GM12878 (cell line): ENCODE measurements at regions not wholly inside any gene's neighbourhood (a gene's known extent, or its start where the extent isn't known, plus 50 kb on each side); places are given as distances from the start of the nearest gene placed in this dataset.

Source experiments
- ATAC-seq: fragments of 200-7000 bp; cut with Tn5 transposase; 3 replicates; pipeline ENCODE4 v1.9.1; 2020; ENCODE audit warnings: mild to moderate bottlenecking, moderate library complexity
- BruUV-seq: library from RNA; stranded (reverse); fragments of 400-500 nt; replicated peaks from 2 replicates; lab custom pipeline; 2021; lab: Mats Ljungman, UMichigan
- CTCF ChIA-PET: fragments of 300-600 bp; sonication (Branson Sonifier 250); formaldehyde crosslinking; extraction: SDS; loops from one replicate; lab custom pipeline; 2021; ENCODE audit warnings: inconsistent platforms; lab: Yijun Ruan, JAX
- POLR2A ChIA-PET: fragments of 350-600 bp; formaldehyde crosslinking; extraction: SDS; loops from one replicate; lab custom pipeline; 2021; ENCODE audit warnings: inconsistent platforms; lab: Charles Lee
- RAD21 ChIA-PET: fragments of 300-600 bp; sonication (Branson Sonifier 250); formaldehyde crosslinking; loops from one replicate; lab custom pipeline; 2023; ENCODE audit warnings: antibody characterized with exemption; ENCODE audit not compliant: unreplicated experiment; lab: Charles Lee
- SMC1A ChIA-PET: fragments of 300-600 bp; sonication (Branson Sonifier 250); formaldehyde crosslinking; loops from one replicate; lab custom pipeline; 2023; ENCODE audit not compliant: unreplicated experiment, uncharacterized antibody; lab: Charles Lee
- DNase-seq: peaks from one replicate; pipeline ENCODE4 v3.0.0-alpha.2; 2011; ENCODE audit warnings: low read depth, low spot score
- FAIRE-seq: peaks from 3 replicates; lab custom pipeline; 2011; peaks lifted over from hg19 to GRCh38; lab: Jason Lieb, UNC
- H2AFZ ChIP-seq: 2 replicates; pipeline ENCODE4 v1.6.0; 2011; ENCODE audit warnings: low read depth, low read length, control low read depth; ENCODE audit not compliant: control insufficient read depth
- H3K27ac ChIP-seq: 2 replicates; pipeline ENCODE4 v1.5.1; 2011; ENCODE audit warnings: control low read depth; ENCODE audit not compliant: control insufficient read depth, insufficient read depth
- H3K27me3 ChIP-seq, 2 experiments: replicated peaks in 1 of 2; 2 replicates each; pipeline versions ENCODE4 v1.6.0 to v1.6.1; 2011; ENCODE audit warnings: low read length in 1 of 2; ENCODE audit not compliant: control insufficient read depth in 2 of 2, insufficient read depth in 2 of 2
- H3K36me3 ChIP-seq, 2 experiments: 2 replicates each; pipeline ENCODE4 v1.5.1; 2011; ENCODE audit warnings: low read length in 1 of 2; ENCODE audit not compliant: control insufficient read depth in 2 of 2, insufficient read depth in 2 of 2
- H3K4me1 ChIP-seq: 2 replicates; pipeline ENCODE4 v1.6.1; 2011; ENCODE audit warnings: mild to moderate bottlenecking, low read length, moderate library complexity, mixed read lengths; ENCODE audit not compliant: control insufficient read depth, insufficient read depth
- H3K4me2 ChIP-seq: 2 replicates; pipeline ENCODE4 v1.6.0; 2011; ENCODE audit warnings: control low read depth; ENCODE audit not compliant: control insufficient read depth, insufficient read depth
- H3K4me3 ChIP-seq: fragments of 200-600 bp; sonication (generic); 2 replicates; pipeline ENCODE4 v1.5.1; 2016
- H3K79me2 ChIP-seq: 2 replicates; pipeline ENCODE4 v1.6.0; 2011; ENCODE audit warnings: low read length; ENCODE audit not compliant: control insufficient read depth, insufficient read depth
- H3K9ac ChIP-seq: 2 replicates; pipeline ENCODE4 v1.8.0; 2011; ENCODE audit warnings: low read length, control low read depth, mixed read lengths; ENCODE audit not compliant: control insufficient read depth, insufficient read depth
- H3K9me3 ChIP-seq: replicated peaks from 3 replicates; pipeline ENCODE4 v1.5.1; 2011; ENCODE audit warnings: mild to moderate bottlenecking, low read length; ENCODE audit not compliant: control insufficient read depth, insufficient read depth
- H4K20me1 ChIP-seq: 2 replicates; pipeline ENCODE4 v1.6.0; 2011; ENCODE audit not compliant: control insufficient read depth, insufficient read depth
- BMI1 ChIP-seq: fragments of 450-650 bp; IDR thresholded peaks from 2 replicates; pipeline ENCODE4 v1.6.1; 2016; ENCODE audit warnings: mild to moderate bottlenecking, moderate library complexity, borderline replicate concordance
- CBX3 ChIP-seq: fragments of 200-600 bp; sonication (generic); IDR thresholded peaks from 2 replicates; pipeline ENCODE4 v1.6.1; 2016; ENCODE audit warnings: low read depth, borderline replicate concordance
- CEBPB ChIP-seq, 2 experiments: fragments of 150-350 bp in 1 of 2; IDR thresholded peaks; 2 replicates each; pipeline ENCODE4 v1.6.1; 2012 to 2014; ENCODE audit warnings: low read depth in 2 of 2, low read length in 2 of 2, borderline replicate concordance in 1 of 2, inconsistent platforms in 1 of 2
- NFXL1 ChIP-seq: fragments of 450-650 bp; IDR thresholded peaks from 2 replicates; pipeline ENCODE4 v1.6.1; 2017; ENCODE audit warnings: antibody characterized with exemption, mild to moderate bottlenecking, borderline replicate concordance
- PAX5 ChIP-seq: IDR thresholded peaks from 2 replicates; pipeline ENCODE4 v1.6.1; 2011; ENCODE audit warnings: low read depth, low read length, borderline replicate concordance
- STAT1 ChIP-seq: fragments of 450-650 bp; conservative IDR thresholded peaks from 2 replicates; pipeline ENCODE4 v1.6.1; 2014; ENCODE audit warnings: antibody characterized with exemption, mild to moderate bottlenecking
- TCF12 ChIP-seq: IDR thresholded peaks from 2 replicates; pipeline ENCODE4 v1.6.1; 2011; ENCODE audit warnings: low read depth, mild to moderate bottlenecking, low read length
- TCF7 ChIP-seq: IDR thresholded peaks from 2 replicates; pipeline ENCODE4 v1.6.1; 2014; ENCODE audit warnings: antibody characterized with exemption, borderline replicate concordance
- ZBED1 ChIP-seq: IDR thresholded peaks from 2 replicates; pipeline ENCODE4 v1.6.1; 2016; ENCODE audit warnings: borderline replicate concordance
- ZNF24 ChIP-seq: fragments of 450-650 bp; IDR thresholded peaks from 2 replicates; pipeline ENCODE4 v1.6.1; 2017; ENCODE audit warnings: antibody characterized with exemption, mild to moderate bottlenecking
- WGBS: methylation state at CpG from one replicate; pipeline ENCODE4 v1.1.6; 2016; ENCODE audit warnings: low lambda C conversion rate; ENCODE audit not compliant: insufficient replicate concordance, insufficient coverage; ENCODE audit errors: missing lambda C conversion rate; 5-methylcytosine and 5-hydroxymethylcytosine counted together
- in situ Hi-C: fragments of 300-500 bp; cut with MboI; formaldehyde crosslinking; loops from 9 replicates; pipeline ENCODE4 v1.14.3; 2018; ENCODE audit warnings: mixed read lengths
- intact Hi-C: fragments of 100-400 bp; cut with micrococcal nuclease; formaldehyde crosslinking; loops from one replicate; pipeline ENCODE4 v1.14.2; 2022; ENCODE audit not compliant: unreplicated experiment
- TF ChIP-seq, protein P1 (sequence below): fragments of 150-350 bp; IDR thresholded peaks from 2 replicates; pipeline ENCODE4 v1.6.1; 2014; ENCODE audit warnings: mild to moderate bottlenecking, low read depth, low read length
- TF ChIP-seq, protein P2 (sequence below): fragments of 150-350 bp; IDR thresholded peaks from 2 replicates; pipeline ENCODE4 v1.6.1; 2016; ENCODE audit warnings: low read depth, low read length

DNA sequence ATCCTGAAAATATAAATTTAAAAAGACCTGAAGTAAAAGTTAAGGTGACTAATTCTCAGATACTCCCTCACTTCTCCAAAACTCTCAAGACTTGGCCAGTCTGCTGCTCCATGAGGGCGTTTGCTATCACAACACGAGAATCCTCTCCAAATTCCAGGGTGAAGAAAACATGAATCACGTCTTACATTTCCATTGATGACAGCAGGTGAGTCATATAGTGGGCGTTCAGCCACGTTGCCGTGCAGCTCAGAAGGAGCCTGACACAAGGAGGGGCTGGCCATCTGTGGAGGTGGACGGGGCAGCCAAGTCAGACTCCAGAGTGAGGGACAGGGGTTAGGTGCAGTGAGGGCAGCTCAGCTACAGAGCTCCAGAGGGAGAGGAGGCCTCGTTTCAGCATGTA is 555.1 kb upstream of the ADAMTS16 start:
- Histone ChIP-seq H3K9ac (no peak overlapping the region), H3K27ac (no peak overlapping the region), H3K4me2 (no peak overlapping the region), H3K27me3 (no peaks in the 10 kb centered on the region), H3K4me1 (no peaks in the 10 kb centered on the region), H2AFZ (no peak overlapping the region), H3K79me2 (no peaks in the 10 kb centered on the region), H3K4me3 (no peak overlapping the region), H3K9me3 (no peaks in the 10 kb centered on the region; the same call in 2 of the 3 replicates), H4K20me1 (no peaks in the 10 kb centered on the region)
- in situ Hi-C loops, result no loop called here
- BruUV-seq, result no TSS peak
- ATAC-seq, result no peak
- FAIRE-seq, result no peak
- 8% methylated on average over 8 of the region's 8 CpGs for WGBS
- RAD21 ChIA-PET, result no interaction called here
- DNase-seq, result no peak
- SMC1A ChIA-PET, result no interaction called here
- POLR2A ChIA-PET, result no interaction called here
- TF ChIP-seq TCF12 (no peak), BMI1 (no peak), TCF7 (no peak), PAX5 (no peak)
- TF ChIP-seq, protein P1, sequence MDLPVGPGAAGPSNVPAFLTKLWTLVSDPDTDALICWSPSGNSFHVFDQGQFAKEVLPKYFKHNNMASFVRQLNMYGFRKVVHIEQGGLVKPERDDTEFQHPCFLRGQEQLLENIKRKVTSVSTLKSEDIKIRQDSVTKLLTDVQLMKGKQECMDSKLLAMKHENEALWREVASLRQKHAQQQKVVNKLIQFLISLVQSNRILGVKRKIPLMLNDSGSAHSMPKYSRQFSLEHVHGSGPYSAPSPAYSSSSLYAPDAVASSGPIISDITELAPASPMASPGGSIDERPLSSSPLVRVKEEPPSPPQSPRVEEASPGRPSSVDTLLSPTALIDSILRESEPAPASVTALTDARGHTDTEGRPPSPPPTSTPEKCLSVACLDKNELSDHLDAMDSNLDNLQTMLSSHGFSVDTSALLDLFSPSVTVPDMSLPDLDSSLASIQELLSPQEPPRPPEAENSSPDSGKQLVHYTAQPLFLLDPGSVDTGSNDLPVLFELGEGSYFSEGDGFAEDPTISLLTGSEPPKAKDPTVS, result no peak
- TF ChIP-seq, all 136 proteins: peak for 0
- H3K36me3 ChIP-seq, result no peaks in the 10 kb centered on the region
- intact Hi-C loops, result no loop called here
- CTCF ChIA-PET, result no interaction called here

DNA sequence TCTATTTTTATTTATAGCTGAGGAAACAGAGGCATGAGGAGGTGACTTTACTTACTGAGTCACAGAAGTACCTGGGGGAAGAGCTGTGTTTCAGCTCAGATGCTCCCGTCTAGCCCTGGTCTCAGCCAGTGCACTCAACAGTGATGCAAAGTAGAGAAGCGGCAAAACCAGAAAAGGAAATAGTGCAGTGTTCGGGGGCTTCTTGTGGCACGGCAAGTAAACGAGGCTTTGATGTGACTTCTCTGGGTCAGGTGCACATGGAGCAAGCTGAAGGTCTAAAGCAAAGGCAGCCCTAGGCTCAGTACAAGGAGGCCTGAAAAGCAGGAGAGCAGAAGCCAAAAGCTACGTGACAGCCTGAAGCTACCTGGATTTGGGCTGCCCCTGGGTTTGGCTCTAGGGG is 526.7 kb upstream of the ADAMTS16 start:
- H3K9me3 ChIP-seq, result no peaks in the 10 kb centered on the region
- H3K4me1 ChIP-seq, result no peaks in the 10 kb centered on the region
- H3K27me3 ChIP-seq, result no peaks in the 10 kb centered on the region
- H3K79me2 ChIP-seq, result no peaks in the 10 kb centered on the region
- FAIRE-seq, result no peak
- no peak overlapping the region for H3K4me2 ChIP-seq
- ChIA-PET SMC1A (no interaction called here), RAD21 (no interaction called here), POLR2A (interaction anchor here (0.6 kb wide), 1 partner anchor 35 kb away, joined by 3 read pairs; no protein-coding TSS in a partner anchor), CTCF (no interaction called here)
- H3K9ac ChIP-seq, result no peak overlapping the region
- no peak overlapping the region for H2AFZ ChIP-seq
- WGBS, result 33% methylated on average over 6 of the region's 6 CpGs
- H4K20me1 ChIP-seq, result no peaks in the 10 kb centered on the region
- TF ChIP-seq ZNF24 (no peak), CBX3 (no peak), CEBPB (IDR thresholded peaks at IDR 0.05; ENCODE audit: borderline replicate concordance in 1 of 2, low read depth in 2 of 2, low read length in 2 of 2) (no peak), STAT1 (no peak), NFXL1 (no peak), ZBED1 (no peak)
- TF ChIP-seq, protein P2, sequence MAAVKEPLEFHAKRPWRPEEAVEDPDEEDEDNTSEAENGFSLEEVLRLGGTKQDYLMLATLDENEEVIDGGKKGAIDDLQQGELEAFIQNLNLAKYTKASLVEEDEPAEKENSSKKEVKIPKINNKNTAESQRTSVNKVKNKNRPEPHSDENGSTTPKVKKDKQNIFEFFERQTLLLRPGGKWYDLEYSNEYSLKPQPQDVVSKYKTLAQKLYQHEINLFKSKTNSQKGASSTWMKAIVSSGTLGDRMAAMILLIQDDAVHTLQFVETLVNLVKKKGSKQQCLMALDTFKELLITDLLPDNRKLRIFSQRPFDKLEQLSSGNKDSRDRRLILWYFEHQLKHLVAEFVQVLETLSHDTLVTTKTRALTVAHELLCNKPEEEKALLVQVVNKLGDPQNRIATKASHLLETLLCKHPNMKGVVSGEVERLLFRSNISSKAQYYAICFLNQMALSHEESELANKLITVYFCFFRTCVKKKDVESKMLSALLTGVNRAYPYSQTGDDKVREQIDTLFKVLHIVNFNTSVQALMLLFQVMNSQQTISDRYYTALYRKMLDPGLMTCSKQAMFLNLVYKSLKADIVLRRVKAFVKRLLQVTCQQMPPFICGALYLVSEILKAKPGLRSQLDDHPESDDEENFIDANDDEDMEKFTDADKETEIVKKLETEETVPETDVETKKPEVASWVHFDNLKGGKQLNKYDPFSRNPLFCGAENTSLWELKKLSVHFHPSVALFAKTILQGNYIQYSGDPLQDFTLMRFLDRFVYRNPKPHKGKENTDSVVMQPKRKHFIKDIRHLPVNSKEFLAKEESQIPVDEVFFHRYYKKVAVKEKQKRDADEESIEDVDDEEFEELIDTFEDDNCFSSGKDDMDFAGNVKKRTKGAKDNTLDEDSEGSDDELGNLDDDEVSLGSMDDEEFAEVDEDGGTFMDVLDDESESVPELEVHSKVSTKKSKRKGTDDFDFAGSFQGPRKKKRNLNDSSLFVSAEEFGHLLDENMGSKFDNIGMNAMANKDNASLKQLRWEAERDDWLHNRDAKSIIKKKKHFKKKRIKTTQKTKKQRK, result no peak
- H3K27ac ChIP-seq, result no peak overlapping the region
- no peak for ATAC-seq
- H3K36me3 ChIP-seq, result no peaks in the 10 kb centered on the region
- BruUV-seq, result no TSS peak
- H3K4me3 ChIP-seq, result no peak overlapping the region
- intact Hi-C loops (no loop called here), in situ Hi-C loops (no loop called here)
- DNase-seq, result no peak
